Right renal pelvis (tissue), 4 donors: ENCODE measurements at regions not wholly inside any gene's neighbourhood (a gene's known extent, or its start where the extent isn't known, plus 50 kb on each side); places are given as distances from the start of the nearest gene placed in this dataset.

Experiments used
- DNase-seq, 4 donors: peaks; one replicate each; pipeline ENCODE4 v3.0.0-alpha.2; 2013; ENCODE audit warnings: low read depth in 4 of 4, low spot score in 3 of 4, missing footprints in 1 of 4

- DNase-seq, result no peak
These were observed 296.4 kb downstream of the CYP26B1 start for GRCh38 chr2:71851094-71851750.

- DNase-seq, result no peak
These were observed 297.3 kb downstream of the CYP26B1 start for GRCh38 chr2:71850306-71850801.

- DNase-seq, result no peak
These were observed 297.9 kb downstream of the CYP26B1 start for GRCh38 chr2:71849607-71850305.

- DNase-seq, result no peak
These were observed 298.6 kb downstream of the CYP26B1 start for GRCh38 chr2:71849111-71849510.

- DNase-seq, result no peak
These were observed 300.9 kb downstream of the CYP26B1 start for GRCh38 chr2:71846669-71847291.

GRCh38 chr2:71846072-71846471 lies 301.6 kb downstream of the CYP26B1 start:
- DNase-seq, result no peak

- no peak for DNase-seq
These were observed 302.7 kb downstream of the CYP26B1 start for GRCh38 chr2:71844967-71845366.

- DNase-seq, result no peak
These were observed 304.2 kb downstream of the CYP26B1 start for GRCh38 chr2:71843391-71843850.

- no peak for DNase-seq
These were observed 304.9 kb downstream of the CYP26B1 start for GRCh38 chr2:71842744-71843143.

GRCh38 chr2:71839826-71840225 lies 307.8 kb downstream of the CYP26B1 start:
- no peak for DNase-seq

- no peak for DNase-seq
These were observed 312.9 kb downstream of the CYP26B1 start for GRCh38 chr2:71834796-71835195.

GRCh38 chr2:71833855-71834560 lies 313.7 kb downstream of the CYP26B1 start:
- no peak for DNase-seq

GRCh38 chr2:71833272-71833671 lies 314.4 kb downstream of the CYP26B1 start:
- no peak for DNase-seq

- no peak for DNase-seq
These were observed 314.8 kb downstream of the CYP26B1 start for GRCh38 chr2:71832844-71833243.

- DNase-seq, result no peak
These were observed 315.3 kb downstream of the CYP26B1 start for GRCh38 chr2:71832388-71832787.

GRCh38 chr2:71831193-71831577 lies 316.5 kb downstream of the CYP26B1 start:
- DNase-seq, result no peak

GRCh38 chr2:71830497-71831192 lies 317.0 kb downstream of the CYP26B1 start:
- DNase-seq, result no peak

- DNase-seq, result no peak
These were observed 318.7 kb downstream of the CYP26B1 start for GRCh38 chr2:71829008-71829407.

GRCh38 chr2:71827973-71828372 lies 319.7 kb downstream of the CYP26B1 start:
- no peak for DNase-seq

- DNase-seq, result no peak
These were observed 320.1 kb downstream of the CYP26B1 start for GRCh38 chr2:71827524-71827901.
